ENCODE measurements at regions not wholly inside any gene's neighbourhood (a gene's known extent, or its start where the extent isn't known, plus 50 kb on each side); places are given as distances from the start of the nearest gene placed in this dataset.

- no peak for TF ChIP-seq EZH2phosphoT487 (IDR thresholded peaks at IDR 0.05; ENCODE audit: borderline replicate concordance, low read length)
- TF ChIP-seq, protein P1, sequence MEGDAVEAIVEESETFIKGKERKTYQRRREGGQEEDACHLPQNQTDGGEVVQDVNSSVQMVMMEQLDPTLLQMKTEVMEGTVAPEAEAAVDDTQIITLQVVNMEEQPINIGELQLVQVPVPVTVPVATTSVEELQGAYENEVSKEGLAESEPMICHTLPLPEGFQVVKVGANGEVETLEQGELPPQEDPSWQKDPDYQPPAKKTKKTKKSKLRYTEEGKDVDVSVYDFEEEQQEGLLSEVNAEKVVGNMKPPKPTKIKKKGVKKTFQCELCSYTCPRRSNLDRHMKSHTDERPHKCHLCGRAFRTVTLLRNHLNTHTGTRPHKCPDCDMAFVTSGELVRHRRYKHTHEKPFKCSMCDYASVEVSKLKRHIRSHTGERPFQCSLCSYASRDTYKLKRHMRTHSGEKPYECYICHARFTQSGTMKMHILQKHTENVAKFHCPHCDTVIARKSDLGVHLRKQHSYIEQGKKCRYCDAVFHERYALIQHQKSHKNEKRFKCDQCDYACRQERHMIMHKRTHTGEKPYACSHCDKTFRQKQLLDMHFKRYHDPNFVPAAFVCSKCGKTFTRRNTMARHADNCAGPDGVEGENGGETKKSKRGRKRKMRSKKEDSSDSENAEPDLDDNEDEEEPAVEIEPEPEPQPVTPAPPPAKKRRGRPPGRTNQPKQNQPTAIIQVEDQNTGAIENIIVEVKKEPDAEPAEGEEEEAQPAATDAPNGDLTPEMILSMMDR (conservative IDR thresholded peaks at IDR 0.05; ENCODE audit: low read depth, low read length), result no peak
Observed at GRCh38 chr20:52830598-52830997, 141.6 kb upstream of the TSHZ2 start.
